Subcutaneous abdominal adipose tissue (tissue), 5 donors: ENCODE measurements at regions not wholly inside any gene's neighbourhood (a gene's known extent, or its start where the extent isn't known, plus 50 kb on each side); places are given as distances from the start of the nearest gene placed in this dataset.

Experiments
- H3K27ac ChIP-seq: one replicate; pipeline ENCODE4 v1.7.0; 2013; ENCODE audit warnings: low read depth, mild to moderate bottlenecking, inconsistent platforms, low read length, moderate library complexity
- H3K27me3 ChIP-seq, 5 donors: one replicate each; pipeline ENCODE4 v1.7.0; 2013; ENCODE audit warnings: low read length in 5 of 5, inconsistent platforms in 1 of 5; ENCODE audit not compliant: control insufficient read depth in 5 of 5, insufficient read depth in 4 of 5
- H3K36me3 ChIP-seq, 5 donors: one replicate each; pipeline ENCODE4 v1.7.0; 2013; ENCODE audit warnings: low read length in 5 of 5; ENCODE audit not compliant: control insufficient read depth in 5 of 5, insufficient read depth in 5 of 5
- H3K4me1 ChIP-seq, 5 donors: one replicate each; pipeline ENCODE4 v1.7.0; 2013; ENCODE audit warnings: low read length in 5 of 5, mild to moderate bottlenecking in 3 of 5, moderate library complexity in 1 of 5; ENCODE audit not compliant: control insufficient read depth in 5 of 5, insufficient read depth in 5 of 5
- H3K4me3 ChIP-seq, 5 donors: one replicate each; pipeline ENCODE4 v1.7.0; 2013; ENCODE audit warnings: low read length in 5 of 5, low read depth in 1 of 5
- H3K9ac ChIP-seq, 5 donors: one replicate each; pipeline ENCODE4 v1.7.0; 2013; ENCODE audit warnings: low read length in 5 of 5, mild to moderate bottlenecking in 4 of 5, moderate library complexity in 3 of 5
- H3K9me3 ChIP-seq, 5 donors: one replicate each; pipeline ENCODE4 v1.7.0; 2013; ENCODE audit warnings: low read length in 5 of 5; ENCODE audit not compliant: control insufficient read depth in 5 of 5
- donor health status: healthy.
- donor health status: healthy.
- donor health status: healthy.
- donor health status: healthy.
- donor health status: healthy.

DNA sequence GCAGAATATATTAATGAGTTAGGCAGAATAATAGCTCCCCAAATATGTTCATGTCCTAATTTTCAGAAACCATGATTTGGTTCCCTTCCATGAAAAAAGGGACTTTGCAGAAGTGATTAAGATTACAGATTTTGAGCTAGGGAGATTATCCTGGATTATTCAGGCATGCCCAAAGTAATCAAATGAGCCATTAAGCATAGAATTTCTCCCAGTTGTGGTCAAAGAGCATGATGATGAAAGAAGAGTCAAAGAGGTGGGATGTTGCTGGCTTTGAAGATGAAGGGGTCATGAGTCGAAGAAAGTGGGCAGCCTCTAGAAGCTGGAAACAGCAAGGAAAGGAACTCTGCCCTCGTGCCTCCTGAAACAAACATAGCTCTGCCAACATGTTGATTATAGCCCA lies 254.2 kb upstream of the CDIN1 start:
- Histone ChIP-seq H3K9ac (no peak overlapping the region), H3K4me3 (no peak overlapping the region), H3K27me3 (no peaks in the 10 kb centered on the region), H3K36me3 (no peaks in the 10 kb centered on the region), H3K4me1 (no peaks in the 10 kb centered on the region), H3K27ac (no peak overlapping the region), H3K9me3 (peaks cover 0 to 6% (median 0%) of the 10 kb centered on the region in 5 donors)

DNA sequence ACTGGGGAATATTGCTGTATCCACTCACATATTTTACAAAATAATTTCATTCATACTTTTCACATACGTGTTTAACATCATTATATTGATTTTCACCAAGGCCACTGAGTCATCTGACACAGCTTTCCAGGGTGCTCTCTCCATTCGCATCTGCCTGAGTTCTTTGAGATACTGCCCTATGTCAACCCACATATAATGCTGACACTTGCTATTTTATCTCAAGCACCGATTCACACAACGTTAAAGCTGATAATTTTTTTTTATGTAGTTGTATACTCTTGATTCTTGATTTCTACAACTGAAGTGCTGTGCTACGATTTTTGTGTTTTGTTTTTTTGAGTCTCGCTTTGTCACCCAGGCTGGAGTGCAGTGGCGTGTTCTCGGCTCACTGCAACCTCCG lies 249.8 kb upstream of the CDIN1 start:
- Histone ChIP-seq H3K27ac (no peak overlapping the region), H3K4me3 (no peak overlapping the region), H3K9me3 (peaks cover 0 to 6% (median 0%) of the 10 kb centered on the region in 5 donors), H3K4me1 (no peaks in the 10 kb centered on the region), H3K27me3 (no peaks in the 10 kb centered on the region), H3K9ac (no peak overlapping the region), H3K36me3 (no peaks in the 10 kb centered on the region)

DNA sequence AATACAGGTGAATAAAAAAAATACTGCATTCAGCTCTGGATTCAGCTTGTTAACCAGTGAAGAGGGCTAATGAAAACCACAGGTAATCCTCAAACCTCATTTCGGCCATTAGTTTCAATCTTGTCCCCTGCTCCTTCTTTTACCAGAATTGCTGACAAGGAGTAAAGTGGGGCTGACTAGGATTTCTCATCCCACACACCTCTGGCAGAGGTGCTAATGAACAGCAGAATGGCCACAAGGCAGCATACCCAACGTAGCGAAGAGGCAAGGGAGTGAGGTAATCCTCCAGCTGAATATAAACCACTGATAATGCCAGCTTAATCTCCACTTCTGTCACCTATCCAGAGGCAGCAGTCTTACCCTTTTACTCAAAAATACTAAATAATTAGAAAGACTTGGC lies 248.8 kb upstream of the CDIN1 start:
- H3K4me1 ChIP-seq: no peaks in the 10 kb centered on the region
- H3K9me3 ChIP-seq: peaks cover 0 to 6% (median 0%) of the 10 kb centered on the region in 5 donors
- H3K27me3 ChIP-seq: no peaks in the 10 kb centered on the region
- H3K27ac ChIP-seq: no peak overlapping the region
- H3K36me3 ChIP-seq: no peaks in the 10 kb centered on the region
- H3K4me3 ChIP-seq: no peak overlapping the region
- no peak overlapping the region for H3K9ac ChIP-seq

DNA sequence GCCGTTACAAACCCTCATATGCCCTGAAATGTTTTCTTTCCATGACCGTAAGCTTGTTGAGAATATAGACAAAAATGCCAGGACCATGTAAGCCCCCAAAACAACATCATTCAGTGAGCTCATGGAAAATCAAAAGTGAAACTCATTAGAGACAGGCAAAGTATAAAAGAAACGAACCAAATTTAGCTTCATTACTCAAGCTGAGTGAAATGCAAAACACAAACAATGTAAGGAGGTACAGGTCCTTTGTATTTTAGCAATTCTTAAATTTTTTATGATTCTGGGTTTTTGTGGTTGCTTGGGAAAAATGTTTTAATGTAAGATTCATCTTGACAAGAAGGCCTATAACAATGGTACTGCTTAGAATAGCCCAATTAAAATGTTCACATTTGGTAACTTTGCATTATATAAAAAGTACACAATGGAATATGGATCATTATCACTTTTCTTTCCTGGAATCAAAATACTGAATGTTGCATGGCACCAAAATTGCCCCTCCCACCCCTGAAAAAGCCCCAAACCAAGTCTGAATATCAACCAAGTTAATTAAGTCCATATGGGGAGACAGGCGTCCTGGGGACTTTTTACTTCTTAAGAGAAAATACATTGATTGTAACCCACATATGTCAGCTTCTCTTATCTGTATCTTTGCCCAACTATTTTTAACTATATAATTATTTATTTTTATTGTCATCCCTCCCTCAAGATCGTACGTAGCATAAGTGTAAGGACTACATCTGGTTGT lies 247.7 kb upstream of the CDIN1 start:
- H3K27ac ChIP-seq: no peak overlapping the region
- no peak overlapping the region for H3K9ac ChIP-seq
- peaks cover 0 to 6% (median 0%) of the 10 kb centered on the region in 5 donors for H3K9me3 ChIP-seq
- H3K4me1 ChIP-seq: no peaks in the 10 kb centered on the region
- no peaks in the 10 kb centered on the region for H3K36me3 ChIP-seq
- no peak overlapping the region for H3K4me3 ChIP-seq
- no peaks in the 10 kb centered on the region for H3K27me3 ChIP-seq

DNA sequence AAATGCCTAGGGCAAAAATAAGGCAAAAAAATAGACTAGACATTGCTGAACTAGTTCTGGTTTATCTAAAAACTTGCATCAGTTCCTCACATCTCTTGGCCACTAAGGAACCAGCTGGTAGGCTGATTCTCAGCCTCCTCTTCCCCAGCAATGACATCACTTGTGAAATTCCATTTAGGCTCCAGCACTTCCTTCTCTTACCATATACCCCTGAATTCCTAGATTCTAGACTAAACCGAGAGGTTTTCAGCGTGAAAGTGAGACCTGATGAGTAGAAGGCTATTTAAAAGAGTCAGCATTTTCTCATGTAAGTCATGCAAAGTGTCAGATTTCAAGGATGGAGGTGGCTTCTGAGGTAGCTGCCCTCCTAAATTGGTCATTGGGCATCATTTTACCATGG lies 247.1 kb upstream of the CDIN1 start:
- Histone ChIP-seq H3K27ac (no peak overlapping the region), H3K9me3 (peaks cover 0 to 6% (median 0%) of the 10 kb centered on the region in 5 donors), H3K9ac (no peak overlapping the region), H3K4me3 (no peak overlapping the region), H3K36me3 (no peaks in the 10 kb centered on the region), H3K4me1 (no peaks in the 10 kb centered on the region), H3K27me3 (no peaks in the 10 kb centered on the region)

DNA sequence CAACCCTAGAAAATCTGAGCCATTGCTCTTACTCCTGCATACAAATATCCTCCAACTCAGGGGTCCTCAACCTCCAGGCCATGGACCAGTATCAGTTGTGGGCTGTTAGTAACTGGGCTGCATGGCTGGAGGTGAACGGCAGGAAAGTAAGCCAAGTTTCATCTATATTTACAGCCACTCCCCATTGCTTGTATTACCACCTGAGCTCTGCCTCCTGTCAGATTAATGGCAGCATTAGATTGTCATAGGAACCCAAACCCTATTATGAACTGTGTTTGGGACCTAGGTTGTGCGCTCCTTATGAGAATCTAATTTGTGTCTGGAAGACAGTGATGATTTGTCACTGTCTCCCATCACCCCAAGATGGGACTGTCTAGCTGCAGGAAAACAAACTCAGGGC lies 246.5 kb upstream of the CDIN1 start:
- Histone ChIP-seq H3K27ac (no peak overlapping the region), H3K27me3 (no peaks in the 10 kb centered on the region), H3K9ac (no peak overlapping the region), H3K36me3 (no peaks in the 10 kb centered on the region), H3K4me1 (no peaks in the 10 kb centered on the region), H3K9me3 (peaks cover 0 to 6% (median 0%) of the 10 kb centered on the region in 5 donors), H3K4me3 (no peak overlapping the region)

DNA sequence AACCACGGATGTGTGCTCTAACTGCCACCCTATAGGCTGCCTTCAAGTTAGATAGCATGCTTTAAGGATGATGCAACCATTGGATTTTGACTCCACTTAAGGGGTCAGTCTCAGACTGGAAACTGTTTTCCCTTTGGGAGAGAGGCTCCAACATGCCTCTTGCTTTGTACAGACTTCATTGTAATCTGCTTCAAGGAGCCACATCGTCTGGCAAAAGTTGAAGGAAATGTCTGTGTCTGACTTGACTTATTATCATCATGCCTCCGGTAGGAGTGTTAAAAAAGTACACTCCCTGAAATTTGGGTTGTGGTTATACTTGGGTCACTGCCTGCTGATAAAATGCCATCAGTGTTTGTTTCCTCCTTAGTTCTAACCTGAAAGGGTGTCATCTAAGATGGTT lies 245.4 kb upstream of the CDIN1 start:
- Histone ChIP-seq H3K9me3 (no peaks in the 10 kb centered on the region), H3K27ac (no peak overlapping the region), H3K9ac (no peak overlapping the region)

DNA sequence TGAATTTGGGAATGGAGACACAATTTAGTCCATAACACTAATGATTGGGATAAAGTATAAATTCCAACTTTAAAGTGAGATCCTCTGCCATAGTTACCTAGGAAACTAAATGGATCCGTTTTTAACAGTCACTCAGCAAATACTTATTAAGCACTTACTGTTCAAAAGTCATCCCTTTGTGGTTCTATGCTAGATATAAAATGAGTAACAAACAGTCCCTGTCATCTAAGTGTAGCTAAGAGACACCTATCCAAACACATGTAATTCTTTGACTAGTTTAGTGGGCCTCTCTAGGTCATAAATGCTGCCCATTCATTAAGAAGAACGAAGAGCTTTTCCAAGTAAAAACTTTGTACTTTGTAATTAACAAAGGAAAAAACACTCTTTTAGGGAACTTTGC lies 244.2 kb upstream of the CDIN1 start:
- Histone ChIP-seq H3K27ac (no peak overlapping the region), H3K9ac (no peak overlapping the region), H3K36me3 (no peaks in the 10 kb centered on the region), H3K4me3 (no peak overlapping the region), H3K27me3 (no peaks in the 10 kb centered on the region), H3K4me1 (no peaks in the 10 kb centered on the region), H3K9me3 (no peaks in the 10 kb centered on the region)

More for the DNA sequence above, 245.4 kb upstream of the CDIN1 start:
- no peaks in the 10 kb centered on the region for H3K27me3 ChIP-seq
- H3K36me3 ChIP-seq: no peaks in the 10 kb centered on the region
- H3K4me1 ChIP-seq: no peaks in the 10 kb centered on the region
- H3K4me3 ChIP-seq: no peak overlapping the region

DNA sequence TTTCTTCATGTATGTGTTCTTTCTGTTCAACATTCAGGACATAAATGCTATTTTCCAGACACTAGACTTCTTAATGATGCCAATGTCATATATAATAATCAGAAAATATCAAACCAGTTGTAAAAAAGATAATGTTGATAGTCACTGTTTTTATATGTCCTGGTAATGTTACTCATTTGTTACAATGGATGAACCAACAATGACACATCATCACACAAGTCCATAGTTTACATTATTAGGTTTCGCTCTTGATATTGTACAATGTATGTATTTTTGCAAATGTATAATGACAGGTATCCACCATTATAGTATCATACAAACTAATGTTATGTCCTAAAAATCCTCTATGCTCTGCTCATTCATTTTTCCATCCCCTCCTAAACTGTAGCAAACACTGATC lies 243.8 kb upstream of the CDIN1 start:
- Histone ChIP-seq H3K27ac (no peak overlapping the region), H3K27me3 (no peaks in the 10 kb centered on the region), H3K4me1 (no peaks in the 10 kb centered on the region), H3K9ac (no peak overlapping the region), H3K4me3 (no peak overlapping the region), H3K9me3 (no peaks in the 10 kb centered on the region), H3K36me3 (no peaks in the 10 kb centered on the region)

DNA sequence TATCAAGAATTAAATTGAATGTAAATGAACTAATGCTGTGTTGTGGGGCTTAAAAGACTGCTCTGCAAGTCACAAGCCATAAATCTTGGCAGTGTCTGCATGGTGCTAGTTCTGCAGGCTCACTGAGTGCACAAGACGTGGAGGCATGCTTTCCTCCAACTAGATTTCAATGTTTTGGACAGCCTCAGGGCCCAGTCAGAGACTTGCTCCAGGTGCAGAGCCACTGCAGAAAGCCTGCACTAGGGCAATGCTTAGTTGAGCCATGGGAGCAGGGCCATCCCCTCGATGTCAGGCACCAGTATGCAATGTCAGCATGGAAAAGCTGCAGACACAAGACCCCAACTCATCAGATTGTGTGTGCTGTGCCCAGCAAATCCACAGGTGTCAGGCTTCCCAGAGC lies 234.5 kb upstream of the CDIN1 start:
- H3K4me1 ChIP-seq: no peaks in the 10 kb centered on the region
- no peak overlapping the region for H3K27ac ChIP-seq
- no peaks in the 10 kb centered on the region for H3K27me3 ChIP-seq
- no peaks in the 10 kb centered on the region for H3K36me3 ChIP-seq
- H3K9me3 ChIP-seq: peaks cover 0 to 2% (median 0%) of the 10 kb centered on the region in 5 donors
- H3K4me3 ChIP-seq: no peak overlapping the region
- H3K9ac ChIP-seq: no peak overlapping the region
